OCI-M2 (cell line): ENCODE measurements at regions not wholly inside any gene's neighbourhood (a gene's known extent, or its start where the extent isn't known, plus 50 kb on each side); places are given as distances from the start of the nearest gene placed in this dataset.
A peak's percentile ranks its signal among the peaks of the same experiment; 100 is the strongest.

Source experiments
- DNase-seq: peaks from one replicate; lab custom pipeline; 2025; ENCODE audit not compliant: unreplicated experiment; lab: John Stamatoyannopoulos, UW

- DNase-seq = no peak
Measured at GRCh38 chr3:115448851-115449250, 174.5 kb upstream of the GAP43 start.

GRCh38 chr3:115450036-115450435, 173.3 kb upstream of the GAP43 start:
- DNase-seq = no peak

GRCh38 chr3:115464036-115464435, 159.3 kb upstream of the GAP43 start:
- no peak for DNase-seq

GRCh38 chr3:115469649-115470048, 153.7 kb upstream of the GAP43 start:
- DNase-seq = no peak

DNA sequence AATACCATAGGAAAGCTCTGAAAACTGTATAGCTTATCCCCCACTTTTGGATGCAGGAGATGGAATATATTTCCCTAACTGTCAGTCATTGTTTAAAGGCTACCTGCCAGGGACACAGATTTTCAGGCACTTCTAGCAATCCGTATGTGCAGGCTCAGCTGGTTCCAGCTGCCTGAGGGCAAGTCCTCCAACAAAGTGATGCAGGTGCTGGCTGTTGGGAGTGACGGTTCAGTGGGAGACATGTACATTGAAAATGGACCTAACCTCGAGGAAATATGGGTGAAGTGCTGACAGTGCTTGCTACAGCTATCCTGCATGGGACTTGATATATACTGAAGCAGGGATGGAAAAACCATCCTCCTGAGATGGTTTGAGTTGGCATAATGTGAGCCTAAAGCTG, 153.1 kb upstream of the GAP43 start:
- DNase-seq = no peak

DNA sequence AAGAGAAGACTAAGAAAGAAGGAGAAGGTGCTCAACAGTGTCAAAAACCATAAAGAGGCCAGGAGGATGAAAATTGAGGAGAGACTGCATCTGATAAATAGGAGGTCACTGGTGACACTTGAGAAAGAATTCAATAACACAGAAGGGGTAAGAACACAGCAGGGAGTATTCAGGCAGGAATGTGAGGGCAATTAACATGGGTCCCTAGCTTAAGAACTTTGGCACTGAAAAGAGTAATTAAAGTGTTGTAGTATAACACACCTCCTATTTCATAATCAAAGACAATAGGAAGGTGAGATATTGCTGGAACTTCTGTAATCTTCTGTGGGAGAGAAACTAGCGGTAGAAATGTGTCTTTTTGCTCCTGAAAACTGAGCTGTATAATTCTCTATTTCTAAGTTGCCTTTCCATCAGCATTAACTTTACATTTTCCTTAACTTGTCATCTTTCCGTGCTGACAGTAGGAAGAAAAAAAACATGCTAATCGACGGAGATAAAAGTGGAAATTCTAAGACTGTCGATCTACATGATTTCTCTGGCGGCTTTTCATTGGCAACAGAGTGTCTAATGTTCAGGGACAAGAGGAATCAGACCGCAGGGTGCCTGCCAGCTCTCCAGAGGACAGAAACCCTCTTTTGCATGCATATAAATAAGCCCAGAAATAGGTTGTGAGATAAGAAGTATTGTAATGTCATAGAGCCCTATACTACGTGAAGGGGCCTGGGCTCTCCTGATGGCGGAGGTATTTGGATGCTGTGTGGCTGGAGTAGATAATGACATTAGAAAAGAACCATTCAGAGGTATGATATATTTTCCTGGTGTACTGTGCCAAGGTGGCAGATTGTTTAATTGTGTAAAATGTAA, 147.9 kb upstream of the GAP43 start:
- DNase-seq = no peak

GRCh38 chr3:115476472-115476871, 146.8 kb upstream of the GAP43 start:
- no peak for DNase-seq

DNA sequence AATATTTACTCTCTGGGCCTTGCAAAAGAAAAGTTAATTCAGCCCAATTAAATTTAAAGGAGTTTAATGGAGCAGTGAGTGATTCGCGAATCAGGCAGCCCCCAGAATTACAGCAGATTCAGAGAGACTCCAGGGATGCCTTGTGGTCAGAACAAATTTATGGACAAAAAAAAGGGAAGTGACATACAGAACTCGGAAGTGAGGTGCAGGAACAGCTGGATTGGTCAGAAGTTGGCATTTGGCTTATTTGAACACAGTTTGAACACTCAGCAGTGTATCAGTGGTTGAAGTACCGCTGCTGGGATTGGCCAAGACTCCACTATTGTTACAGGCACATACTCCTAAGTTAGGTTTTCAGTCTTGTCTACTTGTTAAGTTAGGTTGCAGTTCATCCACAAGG, 145.0 kb upstream of the GAP43 start:
- no peak for DNase-seq

- no peak for DNase-seq
Measured at GRCh38 chr3:115486880-115487279, 136.4 kb upstream of the GAP43 start.

DNA sequence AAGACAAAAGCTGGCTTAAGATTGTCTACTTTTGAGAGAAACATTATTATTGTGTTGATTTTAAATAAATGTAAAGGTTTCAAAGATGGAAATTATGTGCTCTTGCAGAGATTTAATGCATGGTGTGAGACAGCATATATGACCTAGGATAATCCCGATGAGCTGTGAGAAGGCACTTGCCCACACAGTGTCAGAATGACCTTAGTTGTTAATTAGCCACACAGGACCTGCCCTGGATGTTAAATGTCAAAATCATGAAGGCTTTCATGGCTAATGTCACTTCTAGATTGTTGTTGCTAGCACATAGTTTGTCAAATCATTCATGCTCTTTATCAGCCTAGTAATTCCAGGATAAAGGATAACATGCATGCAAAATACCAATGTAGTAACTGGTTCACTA, 135.3 kb upstream of the GAP43 start:
- no peak for DNase-seq

DNA sequence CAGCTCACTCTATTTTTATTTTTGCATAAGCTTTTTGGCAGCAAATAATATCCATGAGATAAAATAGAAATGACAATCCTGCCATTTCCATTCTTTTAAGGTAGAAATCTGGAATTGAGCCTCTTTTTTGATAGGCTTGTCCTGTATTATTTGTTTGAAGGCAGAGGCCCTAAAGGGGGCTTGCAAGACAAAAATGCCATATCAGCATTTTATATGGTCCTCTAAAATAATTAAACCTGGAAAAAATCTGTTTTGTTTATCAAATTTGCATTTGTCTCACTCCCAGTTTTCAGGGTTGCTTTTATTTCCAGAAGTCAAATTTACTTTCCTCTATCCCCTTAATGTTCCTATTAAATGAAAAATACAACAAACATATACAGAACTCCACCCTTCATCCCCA, 134.9 kb upstream of the GAP43 start:
- DNase-seq = no peak

DNA sequence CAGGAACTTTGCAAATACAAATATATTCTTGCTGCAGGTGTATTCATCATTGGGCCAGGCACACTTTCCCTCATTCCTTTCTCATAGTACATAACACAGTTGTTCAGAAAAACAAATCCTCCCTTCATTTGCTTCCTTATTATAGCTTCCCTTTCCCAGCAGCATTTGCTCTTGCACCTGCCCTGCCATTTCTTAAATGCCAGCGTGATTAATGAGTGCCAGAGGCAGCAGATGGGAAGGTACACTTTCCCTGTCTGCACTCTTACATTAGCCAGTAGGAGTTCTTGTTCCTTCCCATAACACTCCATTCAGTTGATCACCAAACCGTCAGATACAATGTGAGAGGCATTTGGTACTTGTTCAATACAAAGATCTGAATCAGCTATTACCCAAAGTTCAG, 128.5 kb upstream of the GAP43 start:
- DNase-seq = no peak

DNA sequence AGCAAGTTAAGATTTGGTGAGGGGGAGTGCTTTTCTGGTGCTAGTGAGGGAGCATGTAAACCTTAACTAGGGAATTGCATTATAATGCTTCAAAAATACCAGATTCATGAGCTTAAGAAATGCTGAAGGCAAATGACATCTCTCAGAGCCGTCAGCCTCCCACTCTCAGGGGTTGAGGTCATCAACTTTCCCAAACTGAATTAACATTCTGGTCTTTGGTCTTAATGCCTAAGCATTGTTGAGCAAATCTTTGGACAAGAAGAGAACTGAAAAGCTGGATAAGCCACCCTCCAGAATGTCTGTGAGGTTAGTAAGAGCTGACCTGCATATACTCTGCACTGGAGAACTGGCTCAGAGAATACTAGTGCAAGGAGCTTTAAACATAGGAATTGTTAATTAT, 124.9 kb upstream of the GAP43 start:
- no peak for DNase-seq

- no peak for DNase-seq
Measured at GRCh38 chr3:115498898-115499297, 124.4 kb upstream of the GAP43 start.

GRCh38 chr3:115499666-115500065, 123.6 kb upstream of the GAP43 start:
- DNase-seq = no peak

DNA sequence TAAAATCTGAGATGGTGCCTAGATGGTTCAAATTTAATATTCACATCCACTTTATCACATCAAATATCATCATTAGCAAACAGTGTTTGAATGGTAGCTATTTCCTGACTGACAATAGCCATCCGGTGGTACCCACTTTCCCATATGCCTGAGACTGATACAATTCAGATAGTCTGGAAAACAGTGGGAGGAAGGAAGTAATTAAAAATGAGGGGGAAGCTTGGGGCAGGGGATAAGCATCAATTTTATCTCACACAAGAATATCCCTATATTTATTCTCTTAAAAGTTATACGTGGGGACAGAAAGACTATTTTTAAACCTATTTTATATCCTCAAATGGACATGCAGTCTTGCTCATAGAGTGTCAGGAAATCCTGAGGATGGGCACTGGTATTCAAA, 122.5 kb upstream of the GAP43 start:
- no peak for DNase-seq

DNA sequence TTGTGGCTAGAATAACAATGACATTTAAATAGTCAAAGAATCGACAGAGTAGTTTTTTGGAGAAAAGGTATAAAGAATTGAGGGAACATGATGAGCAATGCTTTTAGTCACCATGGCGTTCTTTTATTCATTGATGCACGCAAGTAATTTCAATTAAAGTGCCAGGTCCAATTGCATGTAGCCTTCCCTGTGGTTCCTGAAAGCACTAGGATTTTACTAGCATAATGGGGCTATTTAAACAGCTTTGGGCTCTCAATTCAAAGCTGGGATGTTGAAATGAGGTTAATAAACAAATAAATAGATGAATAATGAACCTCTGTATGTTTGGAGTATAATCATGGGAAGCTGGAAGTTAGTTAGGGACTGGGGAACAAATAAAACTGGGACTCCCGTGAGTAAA, 121.2 kb upstream of the GAP43 start:
- no peak for DNase-seq

DNA sequence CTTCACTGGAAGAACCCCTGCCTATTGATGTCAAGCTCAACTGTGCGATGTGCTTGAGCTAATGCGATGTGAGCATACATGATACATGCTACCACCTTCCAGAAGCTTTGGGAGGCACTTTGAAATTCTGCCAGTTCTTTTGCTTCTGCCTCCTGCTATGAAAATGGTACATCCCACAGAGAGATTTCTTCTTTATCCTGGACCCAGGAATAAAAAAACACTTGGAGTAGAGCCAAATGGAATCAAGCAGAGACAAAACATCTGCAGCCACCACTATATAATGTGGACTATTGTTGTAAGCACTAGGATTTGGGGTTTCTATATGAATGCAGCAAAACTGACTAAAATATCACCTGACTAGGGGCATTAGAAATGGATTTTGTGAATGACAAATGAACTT, 119.9 kb upstream of the GAP43 start:
- no peak for DNase-seq

- no peak for DNase-seq
Measured at GRCh38 chr3:115508562-115508961, 114.7 kb upstream of the GAP43 start.

DNA sequence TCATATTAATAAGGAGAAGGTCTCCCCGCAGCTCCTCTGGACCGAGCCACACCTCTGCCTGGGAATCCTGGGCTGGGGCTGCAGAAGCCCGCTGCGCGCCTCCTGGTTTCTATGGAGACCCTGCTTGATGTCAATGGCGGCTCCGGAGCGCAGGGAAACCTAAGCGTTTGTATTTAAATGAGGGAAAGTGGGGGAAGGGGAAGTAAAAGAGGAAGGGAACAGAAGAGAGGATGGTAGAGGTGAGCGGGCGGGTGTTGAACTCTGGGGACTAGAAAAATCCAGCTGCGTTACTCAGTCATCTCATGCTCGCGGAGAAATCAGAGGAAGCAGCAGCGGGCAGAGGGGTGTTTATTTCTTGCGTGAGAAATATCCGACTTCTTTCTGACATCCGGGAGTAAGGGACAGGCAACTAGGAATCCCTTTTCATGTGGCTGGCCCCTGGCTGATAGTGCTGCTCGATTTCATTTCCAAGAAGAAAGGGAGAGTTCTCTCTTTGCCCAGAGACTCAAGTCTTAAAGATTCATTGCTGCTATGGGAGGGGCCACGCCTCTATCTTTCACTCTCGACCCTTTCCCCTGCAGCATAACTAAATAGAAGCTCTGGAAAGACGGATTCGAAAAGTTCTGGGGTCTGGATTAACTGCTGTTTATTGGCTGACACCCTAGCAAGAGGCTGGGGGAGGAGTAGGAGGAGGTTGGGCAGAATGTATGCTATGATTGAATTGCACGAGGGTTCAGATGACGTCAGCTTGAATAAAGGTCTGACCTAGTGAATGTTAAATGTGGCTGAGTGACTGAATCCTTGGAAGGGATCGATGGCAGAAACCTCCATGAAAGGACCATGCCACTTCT, 110.5 kb upstream of the GAP43 start:
- DNase-seq = no peak

GRCh38 chr3:115513416-115513800, 109.9 kb upstream of the GAP43 start:
- peak; percentile 7 for DNase-seq

- DNase-seq = no peak
Measured at GRCh38 chr3:115517457-115518050, 105.8 kb upstream of the GAP43 start.
